HUDEP-2 (cell line): ENCODE measurements at regions not wholly inside any gene's neighbourhood (a gene's known extent, or its start where the extent isn't known, plus 50 kb on each side); places are given as distances from the start of the nearest gene placed in this dataset.
"Not testable (repeated sequence)": the region's sequence is repeated elsewhere in the genome, so short reads cannot be mapped to it uniquely, and the experiment has no call there.

Experiments
- DNase-seq, 76 experiments: peaks; one replicate each; lab custom pipeline; 2025; ENCODE audit not compliant: unreplicated experiment in 76 of 76; lab: John Stamatoyannopoulos, UW

DNA sequence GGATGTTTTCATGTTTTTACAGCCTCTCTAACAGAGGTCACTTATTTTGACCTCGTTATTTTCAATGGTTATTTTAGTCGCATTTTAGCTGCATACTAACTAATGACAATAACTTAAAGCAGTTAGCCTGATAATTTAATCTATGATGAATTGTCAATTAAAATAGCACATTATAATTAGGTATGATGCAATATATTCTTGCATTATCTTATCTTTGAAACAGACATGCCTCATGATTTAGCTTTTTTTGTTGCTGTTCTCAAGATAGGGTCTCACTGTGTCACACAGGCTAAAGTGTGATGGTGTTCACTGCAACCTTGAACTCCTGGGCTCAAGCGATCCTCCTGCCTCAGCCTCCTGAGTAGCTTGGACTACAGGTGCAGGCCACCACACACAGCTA is 126.4 kb downstream of the KBTBD2 start:
- peak in 5 of 76 experiments; percentile 10 to 25 (median 18) for DNase-seq

DNA sequence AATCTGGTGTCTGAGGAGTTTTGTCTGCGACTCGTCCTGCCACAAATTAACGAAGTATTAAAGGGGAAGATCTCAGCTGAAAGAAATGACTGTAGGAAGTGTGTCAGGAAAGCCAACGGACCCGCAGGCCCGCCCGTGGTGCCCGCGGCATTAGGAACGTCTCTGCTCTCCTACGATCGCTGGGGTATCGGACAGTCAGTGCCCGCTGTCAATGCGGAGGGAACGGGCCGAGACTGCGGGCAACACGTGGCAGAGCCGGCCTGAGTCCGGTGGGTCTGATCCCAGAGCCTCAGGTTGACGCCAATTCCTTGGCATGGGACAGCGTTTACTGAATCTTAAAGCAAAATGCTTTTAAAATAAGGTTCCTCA is 128.7 kb downstream of the KBTBD2 start:
- no peak for DNase-seq

DNA sequence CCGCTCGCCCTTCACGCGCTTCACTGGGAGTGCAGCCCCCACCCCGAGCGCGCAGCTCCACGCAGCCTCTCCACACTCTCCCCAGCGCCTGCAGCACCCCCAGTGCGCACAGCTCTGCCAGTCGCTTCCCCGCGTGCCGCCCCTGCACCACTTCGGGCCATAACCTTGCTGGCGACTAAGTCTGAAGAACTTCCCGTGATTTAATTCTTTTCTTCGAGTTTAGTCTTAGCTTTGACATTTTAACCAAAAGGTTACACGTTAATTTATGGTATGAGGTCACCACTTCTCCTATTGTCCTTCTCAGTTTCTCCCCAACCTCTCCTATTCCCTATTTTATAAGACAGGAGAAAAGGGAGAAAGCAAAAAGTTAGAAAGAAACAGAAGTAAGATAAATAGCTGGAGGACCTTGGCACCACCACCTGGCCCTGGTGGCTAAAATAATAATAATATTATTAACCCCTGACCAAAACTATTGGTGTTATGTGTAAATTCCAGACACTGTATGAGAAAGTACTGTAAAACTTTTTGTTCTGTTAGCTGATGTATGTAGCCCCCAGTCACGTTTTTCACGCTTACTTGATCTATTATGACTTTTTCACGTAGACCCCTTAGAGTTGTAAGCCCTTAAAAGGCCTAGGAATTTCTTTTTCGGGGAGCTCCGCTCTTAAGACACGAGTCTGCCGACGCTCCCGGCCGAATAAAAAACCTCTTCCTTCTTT is 129.2 kb downstream of the KBTBD2 start:
- DNase-seq, result not testable (repeated sequence)

DNA sequence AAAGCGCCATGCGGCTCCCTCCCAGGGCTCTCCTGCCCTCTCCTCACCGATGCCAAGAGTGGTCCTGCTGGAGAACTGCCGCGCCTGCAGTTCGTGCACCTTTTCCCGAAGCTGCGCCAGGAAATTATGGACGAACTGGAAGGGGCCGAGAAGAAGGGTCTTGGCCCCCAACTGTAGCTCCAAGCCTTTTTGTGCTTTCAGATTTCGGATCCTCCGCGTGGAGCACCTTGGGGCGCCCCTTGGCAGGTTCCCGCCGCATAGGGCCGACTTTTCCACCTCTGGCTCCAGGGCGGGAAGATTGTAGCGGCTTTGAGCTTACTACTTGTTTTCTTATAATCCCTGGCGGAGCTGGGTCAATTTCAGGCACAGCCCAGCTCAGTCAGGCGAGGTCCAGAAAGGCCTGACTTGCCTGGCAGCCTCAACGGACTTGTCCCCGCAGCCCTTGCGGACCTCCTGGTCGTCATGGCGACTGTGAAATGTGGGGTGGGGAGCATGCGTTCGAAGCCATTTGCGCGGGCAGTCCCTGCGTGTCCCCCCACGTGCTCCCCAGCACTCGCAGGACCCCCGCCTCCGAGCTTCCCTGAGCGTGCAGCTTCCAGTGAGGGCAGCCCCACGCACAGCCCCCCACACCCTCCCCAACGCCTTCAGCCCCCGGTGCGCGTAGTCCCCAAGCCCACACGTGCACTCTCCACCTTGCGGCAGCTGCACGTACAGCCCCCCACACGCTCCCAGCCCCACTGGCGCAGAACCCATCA is 129.9 kb downstream of the KBTBD2 start:
- no peak for DNase-seq

DNA sequence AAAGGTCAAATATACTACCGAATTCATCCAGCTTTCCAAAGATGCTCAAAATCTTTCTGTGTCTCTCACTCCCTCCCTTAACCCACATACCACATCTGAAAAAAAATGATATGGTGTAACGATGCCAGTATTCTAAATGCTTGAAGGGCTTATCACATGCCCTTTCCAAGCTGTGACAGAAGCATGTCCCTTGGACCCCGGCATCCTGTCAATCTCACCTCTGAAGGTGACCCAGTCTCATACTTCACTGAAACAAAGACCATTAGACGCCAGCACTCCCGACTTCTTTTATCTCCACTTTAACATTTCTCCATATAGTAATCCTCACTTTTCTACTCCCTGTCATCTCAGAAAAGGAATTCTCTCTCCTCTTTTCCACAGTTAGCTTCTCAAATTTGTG is 130.8 kb downstream of the KBTBD2 start:
- not testable (repeated sequence) for DNase-seq

DNA sequence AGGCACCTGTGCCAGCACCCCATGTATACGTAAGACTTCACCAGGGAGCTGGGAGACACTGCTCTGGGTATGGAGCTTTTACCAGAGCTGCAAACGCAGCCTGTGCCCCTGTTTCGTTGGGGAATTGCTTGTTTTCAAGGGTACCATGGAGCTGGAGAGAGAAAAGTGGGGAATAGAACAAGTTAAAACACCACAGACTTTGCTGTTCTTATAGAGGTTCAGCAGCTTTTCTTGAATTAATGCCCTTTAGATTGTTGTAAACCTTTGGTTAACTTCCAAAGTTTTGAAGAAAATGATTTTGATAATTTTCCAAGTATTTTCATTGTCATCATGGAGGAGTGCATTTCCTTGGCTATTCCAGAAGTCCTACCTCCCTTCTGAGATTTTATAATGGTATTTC is 131.7 kb downstream of the KBTBD2 start:
- DNase-seq, result not testable (repeated sequence)

DNA sequence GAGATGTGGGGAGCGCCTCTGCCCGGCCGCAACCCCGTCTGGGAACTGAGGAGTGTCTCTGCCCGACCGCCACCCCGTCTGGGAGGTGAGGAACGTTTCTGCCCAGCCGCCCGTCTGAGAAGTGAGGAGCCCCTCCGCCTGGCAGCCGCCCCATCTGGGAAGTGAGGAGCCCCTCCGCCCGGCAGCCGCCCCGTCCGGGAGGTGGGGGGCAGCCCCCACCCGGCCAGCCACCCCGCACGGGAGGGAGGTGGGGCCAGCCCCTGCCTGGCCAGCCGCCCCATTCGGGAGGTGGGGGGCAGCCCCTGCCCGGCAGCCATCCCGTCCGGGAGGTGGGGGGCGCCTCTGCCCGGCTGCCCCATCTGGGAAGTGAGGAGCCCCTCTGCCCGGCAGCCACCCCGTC is 137.7 kb downstream of the KBTBD2 start:
- not testable (repeated sequence) for DNase-seq

DNA sequence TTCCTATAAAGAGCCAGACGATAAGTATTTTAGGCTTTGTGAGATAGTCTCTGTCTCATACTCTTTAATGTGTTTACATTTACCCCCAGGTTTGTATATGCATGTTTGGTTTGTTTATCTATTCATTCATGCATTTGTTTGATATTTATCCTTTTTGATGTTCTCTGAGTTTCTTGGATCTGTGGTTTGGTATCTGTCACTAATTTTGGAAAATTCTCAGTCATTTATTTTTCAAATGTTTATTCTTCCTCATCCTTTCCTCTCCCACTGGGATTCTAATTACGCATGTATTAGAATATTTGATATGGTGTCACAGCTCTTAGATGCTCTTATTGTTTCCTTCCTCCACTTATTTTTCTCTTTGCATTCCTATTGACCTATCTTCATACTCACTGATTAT is 143.2 kb downstream of the KBTBD2 start:
- DNase-seq, result not testable (repeated sequence)

DNA sequence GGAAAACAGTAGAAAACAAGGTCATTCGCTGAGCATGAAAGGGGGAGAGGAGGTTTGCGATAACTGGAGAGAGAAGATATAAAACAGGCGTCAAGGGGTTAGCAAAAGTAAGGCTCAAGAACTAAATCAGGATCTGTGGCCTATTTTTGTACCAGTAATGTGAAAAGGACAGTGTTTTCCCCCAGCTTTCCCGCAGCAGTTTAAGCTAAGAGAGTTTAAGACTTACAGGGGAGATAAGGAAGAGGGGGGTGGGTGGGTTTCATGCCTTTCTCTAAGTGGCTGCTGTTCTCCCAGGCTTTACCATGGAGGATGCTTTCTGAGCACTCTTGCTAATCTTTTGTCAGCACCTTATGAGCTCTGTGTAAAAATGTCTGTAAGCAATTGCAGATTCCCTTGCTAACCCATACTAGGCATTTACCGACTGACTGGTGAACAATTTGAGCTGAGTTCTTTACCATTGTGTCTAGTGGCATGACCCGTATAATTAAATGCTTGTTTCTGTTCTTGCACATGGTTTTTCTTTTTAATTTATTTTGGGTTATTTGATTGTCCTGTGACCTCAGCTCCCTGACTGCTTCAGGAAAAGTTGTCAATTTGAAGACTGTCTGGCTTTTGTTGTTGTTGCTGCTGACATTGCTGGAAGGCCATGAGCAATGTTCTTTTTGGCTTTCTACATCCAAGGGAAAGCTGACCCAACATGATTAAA is 144.0 kb downstream of the KBTBD2 start:
- not testable (repeated sequence) for DNase-seq

DNA sequence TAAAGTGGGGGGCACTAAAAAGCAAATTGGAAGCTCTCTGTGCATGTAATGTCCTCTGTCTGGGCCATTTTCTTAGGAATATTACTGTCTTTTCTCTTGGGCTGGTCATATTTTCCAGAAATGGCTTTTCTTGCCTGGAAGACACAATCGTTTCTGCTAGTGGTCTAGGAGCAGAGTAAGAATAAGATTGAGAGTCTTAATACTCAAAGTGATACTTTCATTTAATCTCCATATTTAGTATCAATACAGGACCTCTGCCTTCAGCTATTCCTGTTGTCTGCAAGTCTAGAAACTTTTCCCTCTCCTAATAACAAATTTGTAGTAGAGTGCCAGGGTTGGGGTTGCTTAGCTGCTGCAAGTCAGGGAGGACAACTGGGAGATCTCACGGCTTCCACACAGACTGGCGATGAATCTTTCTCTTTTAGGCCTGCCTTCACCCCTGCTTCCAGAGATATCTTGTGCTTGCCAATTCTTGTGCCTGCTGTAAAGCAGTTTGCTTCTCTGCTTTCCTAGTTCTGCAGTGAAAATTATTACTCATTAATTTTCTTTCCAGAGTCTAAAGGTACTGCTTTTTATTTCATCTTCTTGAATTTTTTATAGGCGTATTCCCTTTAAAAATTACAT is 149.6 kb downstream of the KBTBD2 start:
- not testable (repeated sequence) for DNase-seq

DNA sequence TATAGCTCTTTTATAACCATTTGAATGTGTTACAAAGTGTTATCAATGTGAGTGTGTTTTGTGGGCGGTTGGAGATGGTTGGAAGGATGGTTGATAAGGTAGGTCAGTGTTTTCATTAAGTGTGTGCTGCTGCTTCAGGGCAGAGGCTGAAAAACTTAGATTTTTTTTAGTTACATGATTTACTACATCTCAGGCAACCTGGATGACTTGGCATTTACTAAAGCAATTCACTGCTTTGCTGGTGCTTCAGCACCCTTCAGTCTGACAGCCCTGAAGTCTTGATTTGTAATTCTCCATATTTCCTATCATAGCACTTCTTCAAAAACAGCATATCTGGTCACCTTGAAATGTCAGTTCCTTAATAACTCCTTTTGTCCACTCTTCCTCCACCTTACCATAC is 151.8 kb downstream of the KBTBD2 start:
- DNase-seq, result peak in 3 of 76 experiments; percentile 6 to 33 (median 9)

DNA sequence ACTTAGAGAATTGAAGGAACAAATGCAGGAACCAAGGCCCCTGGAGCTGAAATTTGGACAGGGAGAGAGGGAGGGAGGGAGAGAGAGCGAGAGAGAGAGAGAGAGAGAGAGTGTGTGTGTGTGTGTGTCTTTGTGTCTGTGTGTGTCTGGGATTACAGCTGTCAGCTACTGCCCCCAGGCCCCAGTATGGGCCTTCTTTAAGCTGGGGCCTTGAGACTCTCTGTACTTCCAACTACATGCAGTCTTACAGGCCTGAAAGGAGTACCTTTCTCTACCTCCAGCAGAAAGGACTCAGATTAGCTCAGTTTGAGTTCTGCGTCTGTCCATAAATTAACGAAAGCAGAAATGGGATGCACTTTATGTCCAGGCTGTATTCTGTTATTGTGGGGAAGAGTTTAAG is 153.2 kb downstream of the KBTBD2 start:
- not testable (repeated sequence) for DNase-seq

DNA sequence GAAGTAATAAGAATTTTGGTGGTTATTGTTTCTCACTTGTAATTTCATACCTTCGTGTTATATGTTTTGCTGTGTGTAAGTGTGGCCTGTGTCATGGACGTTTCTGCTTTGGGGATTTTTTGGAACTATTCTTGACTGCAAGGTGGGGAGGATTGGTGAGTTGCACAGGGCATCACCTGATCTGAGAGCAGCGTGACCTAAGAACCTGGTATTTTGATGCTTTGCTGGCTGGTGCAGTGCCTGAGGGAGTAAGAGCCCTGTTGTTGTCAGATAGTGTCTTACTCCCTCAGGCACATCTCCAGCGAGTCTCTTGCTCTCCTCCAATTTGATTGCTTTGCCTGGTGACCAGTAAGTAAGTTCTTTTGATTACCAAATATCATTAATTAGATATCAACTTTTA is 158.8 kb downstream of the KBTBD2 start:
- DNase-seq, result peak in 28 of 76 experiments; percentile 1 to 54 (median 18)

DNA sequence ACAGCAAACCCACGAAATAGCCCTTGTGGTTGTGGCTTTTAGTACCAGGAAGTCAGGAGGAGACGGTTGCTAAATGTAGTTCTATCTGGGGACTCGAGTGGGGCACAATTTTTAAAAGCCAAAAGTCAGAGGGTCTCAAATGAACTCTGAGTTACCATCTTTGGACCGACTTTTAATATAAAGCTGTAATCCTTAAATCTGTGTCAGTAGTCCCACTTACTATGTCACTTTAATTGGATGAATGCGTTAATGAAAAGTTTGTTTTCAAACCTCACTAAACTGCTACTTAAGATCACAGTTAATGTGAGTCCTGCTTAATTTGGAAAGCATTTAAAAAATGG is 162.3 kb downstream of the KBTBD2 start:
- not testable (repeated sequence) for DNase-seq

DNA sequence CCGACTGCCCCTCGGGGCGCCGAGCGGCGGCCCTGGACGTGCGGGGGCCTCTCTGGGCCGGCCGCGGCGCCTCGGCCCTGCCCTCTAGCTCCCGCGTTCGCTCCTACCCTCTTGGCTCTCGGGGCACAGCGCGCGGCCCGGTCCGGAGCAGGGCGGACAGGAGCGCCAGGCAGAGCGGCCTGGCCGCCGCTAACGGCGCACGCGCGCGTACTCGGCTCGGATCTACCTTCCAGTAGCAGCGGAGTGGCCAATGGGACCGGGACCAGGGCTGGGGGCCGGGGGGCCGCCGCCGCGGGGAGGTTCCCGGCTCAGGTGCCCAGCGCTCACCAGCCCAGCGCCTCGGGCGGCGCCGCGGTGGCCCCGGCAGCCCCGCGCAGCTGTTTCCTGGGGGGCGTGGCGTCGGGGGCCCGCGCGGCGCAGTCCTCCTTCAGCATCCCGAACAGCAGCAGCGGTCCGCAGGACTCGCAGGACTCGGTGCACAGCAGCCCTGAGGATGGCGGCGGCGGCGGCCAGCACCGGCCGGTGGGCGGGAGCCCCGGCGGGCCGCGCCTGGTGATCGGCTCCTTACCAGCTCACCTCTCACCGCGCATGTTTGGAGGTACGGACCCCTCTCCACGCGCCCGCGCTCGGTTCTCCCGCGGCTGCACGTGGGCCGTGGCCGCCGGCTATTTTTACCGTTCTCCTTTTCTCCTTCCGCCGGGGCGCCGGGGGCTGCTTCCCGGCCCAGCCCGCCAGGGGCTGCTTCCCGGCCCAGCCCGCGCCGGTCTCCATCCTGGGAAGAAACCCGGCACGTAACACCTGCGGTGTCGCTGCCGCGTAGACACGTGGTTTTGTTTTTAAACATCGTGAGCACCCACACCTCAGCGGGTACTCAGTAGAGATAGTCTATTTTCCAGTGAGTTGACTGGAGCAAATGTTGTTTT is 162.9 kb downstream of the KBTBD2 start:
- peak in 63 of 76 experiments; percentile 15 to 82 (median 54) for DNase-seq

DNA sequence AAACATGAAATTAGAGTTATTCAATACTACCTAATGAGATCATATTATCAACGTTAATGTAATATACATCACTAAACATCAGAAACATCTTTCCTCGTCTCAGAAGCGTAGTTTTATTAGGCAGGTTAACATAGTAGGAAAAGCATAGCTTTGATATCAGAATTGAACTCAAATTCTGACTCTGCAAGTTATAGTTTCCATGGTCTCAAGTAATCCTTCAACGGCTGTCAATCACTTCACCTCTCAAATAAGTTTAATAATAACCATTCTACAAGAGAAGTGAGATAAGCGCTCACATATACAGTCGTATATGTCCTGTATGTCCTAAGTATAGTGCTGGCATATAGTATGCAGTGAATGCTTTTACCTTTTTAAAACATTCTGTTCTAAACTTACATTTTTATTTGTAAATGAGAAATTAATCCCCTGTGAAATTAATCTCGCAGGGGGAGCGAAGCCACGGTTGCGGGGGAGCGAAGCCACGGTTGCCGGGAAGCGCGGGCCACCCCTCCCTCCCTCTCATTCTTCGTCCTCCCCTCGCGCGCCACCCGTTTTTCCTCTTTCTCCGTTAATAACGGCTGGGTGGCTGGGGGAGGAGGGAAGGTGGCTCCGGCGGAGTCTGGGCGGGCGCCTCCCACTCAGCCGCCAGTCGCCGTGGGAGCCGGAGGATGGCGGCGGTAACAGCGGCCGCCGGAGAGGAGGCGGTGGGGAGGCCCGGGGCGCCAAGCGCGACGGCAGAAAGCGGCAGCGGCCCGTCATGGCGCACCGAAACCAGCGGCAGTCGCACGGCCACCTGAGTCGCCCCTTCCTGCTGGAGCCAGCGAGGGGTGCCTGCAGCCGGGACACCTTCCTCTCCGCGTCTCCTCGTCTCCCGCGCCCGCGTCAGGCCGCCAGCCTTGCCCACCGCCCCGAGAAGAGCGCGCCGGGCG is 163.8 kb downstream of the KBTBD2 start:
- DNase-seq, result peak in 51 of 76 experiments; percentile 3 to 78 (median 48)

DNA sequence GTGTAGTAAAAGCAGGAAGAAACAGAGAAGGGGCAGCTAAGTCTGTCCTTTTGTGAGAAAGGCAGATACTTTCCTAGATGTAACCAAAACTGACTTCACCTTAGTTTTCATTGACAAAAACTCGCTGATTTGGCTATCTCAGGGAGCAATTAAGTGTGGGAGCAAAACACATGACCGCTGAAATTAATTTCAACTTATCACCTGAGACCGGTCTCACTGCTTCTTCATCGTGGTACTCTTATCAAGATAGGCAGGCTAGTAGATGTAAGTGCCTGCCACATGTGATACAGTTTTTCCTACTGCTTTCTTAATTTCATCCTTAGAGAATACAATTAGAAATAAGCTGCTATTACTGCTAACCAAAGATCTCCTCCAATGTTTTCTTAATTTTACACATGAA is 168.7 kb downstream of the KBTBD2 start:
- DNase-seq, result peak in 30 of 76 experiments; percentile 3 to 75 (median 40)

DNA sequence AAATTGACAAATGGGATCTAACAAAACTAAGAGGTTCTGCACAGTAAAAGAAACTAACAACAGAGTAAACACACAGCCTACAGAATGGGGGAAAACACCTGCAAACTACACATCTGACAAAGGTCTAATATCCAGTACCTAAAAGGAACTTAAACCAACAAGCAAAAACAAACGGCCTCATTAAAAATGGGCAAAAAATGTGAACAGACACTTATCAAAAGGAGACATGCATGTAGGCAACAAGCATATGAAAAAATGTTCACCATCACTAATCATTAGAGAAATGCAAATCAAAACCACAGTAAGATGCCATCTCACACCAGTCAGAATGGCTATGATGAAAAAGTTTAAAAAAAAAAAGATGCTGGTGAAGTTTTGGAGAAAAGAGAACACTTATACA is 197.4 kb downstream of the KBTBD2 start:
- DNase-seq, result no peak
